DMS114 treated with DMSO at 0.1 percent for 48 hours (cell line): ENCODE measurements at regions not wholly inside any gene's neighbourhood (a gene's known extent, or its start where the extent isn't known, plus 50 kb on each side); places are given as distances from the start of the nearest gene placed in this dataset.

Experiments used
- DNase-seq: peaks from one replicate; lab custom pipeline; 2025; ENCODE audit not compliant: unreplicated experiment; lab: John Stamatoyannopoulos, UW

- DNase-seq = no peak
Measured at GRCh38 chr5:89028595-89029285, 145.8 kb upstream of the MEF2C start.

DNA sequence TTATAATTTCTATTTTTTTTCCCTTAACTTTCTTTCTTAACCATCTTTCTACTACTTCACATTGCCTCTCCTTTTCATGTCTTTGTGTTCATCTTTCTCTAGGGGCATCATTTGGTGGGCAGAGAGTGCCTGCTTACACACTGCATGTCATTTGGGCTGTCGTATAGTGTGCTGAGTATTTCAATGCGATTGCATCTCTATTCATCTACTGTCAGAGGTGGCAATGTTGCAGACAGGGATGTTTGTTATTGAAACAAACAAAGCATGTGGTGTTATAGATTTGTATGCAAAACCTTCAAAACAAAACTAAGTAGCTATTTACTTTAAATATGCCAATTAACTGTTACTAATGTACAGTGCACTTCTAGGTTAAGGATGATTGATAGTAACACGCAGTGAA lies 141.1 kb upstream of the MEF2C start:
- no peak for DNase-seq

DNA sequence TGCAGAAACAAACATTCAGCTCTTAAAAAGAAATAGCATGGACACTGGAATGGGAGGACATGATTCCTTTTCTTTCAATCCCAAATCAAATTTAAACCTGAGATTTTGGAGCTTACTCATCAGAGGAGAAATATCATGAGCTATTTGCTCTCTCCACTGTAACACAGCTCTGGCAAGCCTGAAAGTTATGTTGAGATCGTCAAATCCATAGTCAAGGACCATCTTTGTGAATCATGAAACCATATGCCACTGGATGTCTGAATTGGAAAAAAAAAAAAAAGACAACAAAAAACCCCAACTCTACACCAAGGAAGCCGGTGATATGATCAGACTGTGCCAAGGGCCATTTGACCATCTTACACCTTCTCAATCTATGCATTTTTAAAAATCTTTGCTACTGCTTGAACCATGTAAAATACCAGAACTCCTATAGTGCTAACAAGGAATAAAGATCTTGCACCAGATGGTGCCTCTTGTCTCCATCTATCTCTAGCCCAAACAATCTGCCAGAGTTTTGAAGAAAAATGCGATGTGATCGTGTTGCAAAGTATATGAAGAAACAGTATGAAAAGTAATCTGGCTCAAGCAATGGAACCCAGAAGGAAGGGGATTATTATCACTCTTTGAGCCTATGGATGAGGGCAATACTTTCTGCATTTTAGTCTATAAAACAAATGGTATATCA lies 138.1 kb upstream of the MEF2C start:
- DNase-seq = no peak

GRCh38 chr5:89016741-89017303 lies 133.8 kb upstream of the MEF2C start:
- DNase-seq = no peak

DNA sequence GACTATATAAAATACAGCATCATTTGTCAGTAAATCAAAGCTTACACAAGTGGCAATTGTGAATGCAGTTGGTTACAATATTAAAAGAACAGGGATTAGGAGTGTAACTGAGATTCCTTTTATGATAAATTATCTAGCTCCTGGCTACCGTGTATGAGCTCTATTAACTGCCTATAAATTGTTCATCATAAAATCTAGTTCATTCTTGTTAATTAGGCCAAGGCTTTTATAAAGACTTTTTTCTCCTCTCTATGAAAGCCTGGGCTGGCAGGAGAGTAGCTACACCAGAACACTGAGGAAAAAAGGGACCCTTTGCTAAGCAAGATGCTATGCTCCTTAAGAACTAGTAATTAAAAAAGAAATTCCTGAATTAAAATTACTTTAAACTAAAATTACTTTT lies 132.4 kb upstream of the MEF2C start:
- no peak for DNase-seq

- no peak for DNase-seq
Measured at GRCh38 chr5:89011778-89012711, 129.1 kb upstream of the MEF2C start.

- DNase-seq = no peak
Measured at GRCh38 chr5:89010512-89010911, 127.5 kb upstream of the MEF2C start.

- no peak for DNase-seq
Measured at GRCh38 chr5:89008291-89008690, 125.3 kb upstream of the MEF2C start.

GRCh38 chr5:89005990-89006389 lies 123.0 kb upstream of the MEF2C start:
- no peak for DNase-seq

- DNase-seq = no peak
Measured at GRCh38 chr5:89004379-89004778, 121.4 kb upstream of the MEF2C start.

- no peak for DNase-seq
Measured at GRCh38 chr5:89003563-89004036, 120.6 kb upstream of the MEF2C start.

DNA sequence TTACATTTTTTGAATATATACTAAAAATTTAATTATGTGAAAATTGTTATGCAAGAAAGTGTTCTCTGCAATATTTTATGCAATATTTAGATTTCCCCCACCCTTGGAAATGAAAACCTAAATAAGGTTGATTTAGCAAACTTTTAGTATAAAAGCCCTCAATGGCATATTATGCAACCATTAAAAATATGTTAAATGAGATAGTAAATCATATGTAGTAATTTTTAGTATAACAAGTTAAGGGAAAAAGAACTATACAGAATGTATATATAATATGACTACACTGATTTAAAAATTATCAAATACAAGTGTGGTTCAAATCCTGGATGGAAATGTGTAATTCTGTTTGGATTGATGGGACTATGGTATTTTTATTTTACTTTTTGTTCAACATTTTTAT lies 116.9 kb upstream of the MEF2C start:
- DNase-seq = no peak

- DNase-seq = no peak
Measured at GRCh38 chr5:88997937-88998336, 115.0 kb upstream of the MEF2C start.

- no peak for DNase-seq
Measured at GRCh38 chr5:88984040-88984439, 101.1 kb upstream of the MEF2C start.

DNA sequence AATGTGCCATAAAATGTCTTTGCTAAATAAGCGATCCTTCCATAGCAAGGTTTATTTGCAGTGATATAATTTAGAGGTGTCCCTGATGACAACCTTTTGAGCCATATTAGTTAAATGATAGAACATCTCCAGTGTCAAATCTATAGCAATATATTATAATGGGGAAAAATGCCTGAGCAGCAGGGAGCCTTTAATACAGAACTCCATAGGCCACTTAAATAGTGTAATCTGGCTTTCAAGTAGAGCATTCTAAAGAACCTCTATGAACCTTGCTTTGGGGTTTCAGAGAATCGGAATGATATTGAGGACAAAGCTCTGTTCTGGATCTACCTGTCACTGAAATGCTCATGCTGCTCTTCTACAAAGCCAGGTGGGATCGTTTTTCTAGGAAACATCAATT lies 96.7 kb upstream of the MEF2C start:
- no peak for DNase-seq

DNA sequence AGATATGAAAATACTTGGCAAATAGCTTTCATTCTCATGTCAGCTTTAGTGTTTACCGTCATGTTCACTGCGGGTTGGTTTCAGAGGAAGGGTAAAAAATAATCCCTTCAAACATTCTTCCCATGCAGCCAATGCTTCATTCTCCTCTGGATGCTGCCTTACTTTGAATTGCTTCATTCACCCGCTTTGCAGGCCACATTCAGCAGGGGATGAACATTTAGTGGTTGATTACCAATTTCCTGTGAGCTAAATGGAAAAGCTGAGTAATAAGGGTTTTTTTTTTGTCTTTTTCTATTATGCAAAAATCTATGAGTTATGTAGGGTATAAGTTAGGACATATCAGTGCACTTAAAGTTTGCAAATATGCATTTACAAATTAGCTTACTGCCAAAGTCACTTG lies 96.3 kb upstream of the MEF2C start:
- DNase-seq = no peak

DNA sequence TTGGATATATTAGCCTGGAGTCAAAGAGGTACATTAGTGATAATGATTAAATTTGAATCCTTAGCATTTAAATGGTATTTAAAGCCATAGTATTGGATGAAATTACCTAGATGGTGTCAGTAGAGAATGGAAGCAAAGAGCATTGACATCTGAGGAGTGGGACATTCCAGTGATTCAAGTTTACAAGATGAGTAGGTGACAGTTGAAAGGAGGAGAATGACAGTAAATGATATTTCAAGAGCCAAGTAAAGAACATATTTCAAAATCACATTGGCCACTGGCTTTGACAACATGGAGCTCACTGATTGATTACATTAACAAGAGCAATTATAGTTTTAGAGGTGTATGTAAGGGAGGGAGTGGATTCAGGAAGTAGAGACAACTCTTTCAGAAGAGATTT lies 93.9 kb upstream of the MEF2C start:
- DNase-seq = no peak

GRCh38 chr5:88967633-88968585 lies 84.9 kb upstream of the MEF2C start:
- no peak for DNase-seq

DNA sequence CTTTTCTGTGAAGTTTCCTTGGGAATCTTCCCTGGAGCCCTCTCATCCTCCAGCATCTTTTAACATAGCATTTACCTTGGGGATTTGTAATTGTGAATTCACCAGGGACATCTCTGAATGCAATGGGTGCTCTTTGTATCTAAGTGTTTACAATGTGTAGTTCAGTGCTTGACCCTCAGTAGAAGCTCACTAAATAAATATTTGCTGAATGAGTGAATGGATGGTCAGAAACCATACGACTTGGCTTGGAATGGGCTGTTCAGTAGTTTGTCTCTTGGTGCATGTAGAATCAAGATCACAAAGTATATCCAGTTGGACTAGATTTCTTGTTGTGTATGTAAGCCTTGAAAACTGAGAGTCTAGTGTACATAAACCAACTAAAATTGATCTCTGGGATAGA lies 81.8 kb upstream of the MEF2C start:
- DNase-seq = no peak

DNA sequence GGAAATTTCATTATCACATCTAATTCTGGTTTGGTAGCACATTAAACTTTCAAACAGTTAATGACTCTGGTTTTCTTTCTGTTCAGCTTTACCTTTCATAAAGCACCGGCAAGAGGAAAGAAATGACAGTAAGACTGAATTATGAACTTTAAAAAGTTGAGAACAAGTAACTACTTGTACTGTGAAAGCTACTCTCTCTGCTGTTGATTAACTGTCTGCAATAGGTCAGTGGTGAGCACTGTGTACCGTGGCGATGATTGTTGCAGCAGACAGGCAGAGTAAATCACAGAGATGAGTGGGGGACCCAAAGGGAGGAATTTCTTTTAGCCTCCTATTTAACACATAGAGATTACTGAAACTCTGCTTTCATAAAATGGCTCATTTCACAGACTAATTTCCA lies 74.0 kb upstream of the MEF2C start:
- DNase-seq = no peak
